ENCODE measurements at regions not wholly inside any gene's neighbourhood (a gene's known extent, or its start where the extent isn't known, plus 50 kb on each side); places are given as distances from the start of the nearest gene placed in this dataset.

DNA sequence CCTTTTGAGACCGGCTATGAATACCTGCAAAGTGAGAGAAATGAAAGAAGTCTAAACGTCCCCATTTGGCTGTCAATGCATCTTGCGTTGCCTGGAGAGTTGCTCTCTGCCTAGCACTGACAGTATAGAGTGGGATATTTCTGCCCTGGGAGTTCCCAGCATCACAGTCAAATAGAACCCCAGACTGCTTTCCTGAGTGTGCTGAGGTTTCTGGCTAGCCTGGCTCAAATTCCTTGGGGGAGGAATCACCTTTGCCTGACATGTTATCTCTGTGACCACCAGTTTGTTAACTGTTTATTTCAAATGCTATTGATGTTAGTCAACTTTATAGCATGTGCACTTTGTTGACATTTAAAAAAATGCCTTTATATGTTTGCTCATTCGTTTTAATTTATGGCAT is 212.0 kb upstream of the FAM78B start:
- intact Hi-C loops (cut with micrococcal nuclease): no loop called here
- Histone ChIP-seq H3K9ac (replicated peaks; ENCODE audit: extremely low read depth, insufficient read depth, low read length) (no peak overlapping the region), H3K4me1 (ENCODE audit: control insufficient read depth, extremely low read depth, insufficient read depth, low read length) (no peaks in the 10 kb centered on the region), H3K79me2 (ENCODE audit: control insufficient read depth, insufficient read depth, low read length) (no peaks in the 10 kb centered on the region), H3K9me1 (replicated peaks; ENCODE audit: control insufficient read depth, extremely low read depth, insufficient read depth, low read length) (no peaks in the 10 kb centered on the region), H3K4me3 (replicated peaks in 1 of 3; ENCODE audit: insufficient read depth in 1 of 3, low read depth in 1 of 3, low read length in 3 of 3) (no peak overlapping the region), H2AFZ (ENCODE audit: low read depth, low read length) (no peak overlapping the region), H3K36me3 (ENCODE audit: control insufficient read depth in 2 of 2, extremely low read depth in 1 of 2, insufficient read depth in 2 of 2, low read length in 2 of 2) (no peaks in the 10 kb centered on the region), H3K9me3 (replicated peaks; ENCODE audit: control insufficient read depth, insufficient read depth, low read length) (peaks cover 5% of the 10 kb centered on the region), H4K20me1 (replicated peaks; ENCODE audit: control insufficient read depth, extremely low read depth, insufficient read depth, low read length) (no peaks in the 10 kb centered on the region), H3K4me2 (ENCODE audit: insufficient read depth, low read length) (no peak overlapping the region), H3K27me3 (ENCODE audit: control insufficient read depth in 2 of 2, insufficient read depth in 2 of 2, low read length in 2 of 2) (no peaks in the 10 kb centered on the region), H3K27ac (ENCODE audit: insufficient read depth, low read depth, low read length) (no peak overlapping the region)
- dilution Hi-C loops (cut with MboI; ENCODE audit: extremely low pct_ligation_motif_present, low sequenced_read_pairs): no loop called here
- BruUV-seq (replicated peaks): no TSS peak
- CTCF ChIA-PET: no interaction called here
- no peak for FAIRE-seq
- TF ChIP-seq MAX (IDR thresholded peaks at IDR 0.05; ENCODE audit: insufficient read depth, insufficient read length) (no peak), MYC (IDR thresholded peaks at IDR 0.05; ENCODE audit: low read depth, low read length) (no peak), POLR2A (IDR thresholded peaks at IDR 0.05; ENCODE audit: low read depth, low read length) (no peak), EZH2 (IDR thresholded peaks at IDR 0.05; ENCODE audit: borderline replicate concordance, low read depth, low read length, severe bottlenecking) (no peak), JUN (IDR thresholded peaks at IDR 0.05; ENCODE audit: borderline replicate concordance, insufficient read depth, insufficient read length, low read depth) (no peak)
- TF ChIP-seq, protein P1, sequence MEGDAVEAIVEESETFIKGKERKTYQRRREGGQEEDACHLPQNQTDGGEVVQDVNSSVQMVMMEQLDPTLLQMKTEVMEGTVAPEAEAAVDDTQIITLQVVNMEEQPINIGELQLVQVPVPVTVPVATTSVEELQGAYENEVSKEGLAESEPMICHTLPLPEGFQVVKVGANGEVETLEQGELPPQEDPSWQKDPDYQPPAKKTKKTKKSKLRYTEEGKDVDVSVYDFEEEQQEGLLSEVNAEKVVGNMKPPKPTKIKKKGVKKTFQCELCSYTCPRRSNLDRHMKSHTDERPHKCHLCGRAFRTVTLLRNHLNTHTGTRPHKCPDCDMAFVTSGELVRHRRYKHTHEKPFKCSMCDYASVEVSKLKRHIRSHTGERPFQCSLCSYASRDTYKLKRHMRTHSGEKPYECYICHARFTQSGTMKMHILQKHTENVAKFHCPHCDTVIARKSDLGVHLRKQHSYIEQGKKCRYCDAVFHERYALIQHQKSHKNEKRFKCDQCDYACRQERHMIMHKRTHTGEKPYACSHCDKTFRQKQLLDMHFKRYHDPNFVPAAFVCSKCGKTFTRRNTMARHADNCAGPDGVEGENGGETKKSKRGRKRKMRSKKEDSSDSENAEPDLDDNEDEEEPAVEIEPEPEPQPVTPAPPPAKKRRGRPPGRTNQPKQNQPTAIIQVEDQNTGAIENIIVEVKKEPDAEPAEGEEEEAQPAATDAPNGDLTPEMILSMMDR (IDR thresholded peaks at IDR 0.05; ENCODE audit: extremely low read depth in 1 of 2, insufficient read depth in 1 of 2, low read depth in 1 of 2, low read length in 2 of 2): no peak
- POLR2A ChIA-PET: no interaction called here
- DNase-seq (ENCODE audit: low read depth, low spot score): no peak

- Histone ChIP-seq H3K79me2 (ENCODE audit: control insufficient read depth, insufficient read depth, low read length) (no peaks in the 10 kb centered on the region), H2AFZ (ENCODE audit: low read depth, low read length) (no peak overlapping the region), H3K27me3 (ENCODE audit: control insufficient read depth in 2 of 2, insufficient read depth in 2 of 2, low read length in 2 of 2) (no peaks in the 10 kb centered on the region), H3K9me3 (replicated peaks; ENCODE audit: control insufficient read depth, insufficient read depth, low read length) (peaks cover 2% of the 10 kb centered on the region), H3K4me2 (ENCODE audit: insufficient read depth, low read length) (no peak overlapping the region), H3K4me3 (replicated peaks in 1 of 3; ENCODE audit: insufficient read depth in 1 of 3, low read depth in 1 of 3, low read length in 3 of 3) (no peak overlapping the region), H3K36me3 (ENCODE audit: control insufficient read depth in 2 of 2, extremely low read depth in 1 of 2, insufficient read depth in 2 of 2, low read length in 2 of 2) (no peaks in the 10 kb centered on the region), H4K20me1 (replicated peaks; ENCODE audit: control insufficient read depth, extremely low read depth, insufficient read depth, low read length) (no peaks in the 10 kb centered on the region), H3K9me1 (replicated peaks; ENCODE audit: control insufficient read depth, extremely low read depth, insufficient read depth, low read length) (no peaks in the 10 kb centered on the region), H3K4me1 (ENCODE audit: control insufficient read depth, extremely low read depth, insufficient read depth, low read length) (no peaks in the 10 kb centered on the region), H3K9ac (replicated peaks; ENCODE audit: extremely low read depth, insufficient read depth, low read length) (no peak overlapping the region), H3K27ac (ENCODE audit: insufficient read depth, low read depth, low read length) (no peak overlapping the region)
- POLR2A ChIA-PET: no interaction called here
- DNase-seq (ENCODE audit: low read depth, low spot score) (no peak), FAIRE-seq (no peak)
- TF ChIP-seq MAX (IDR thresholded peaks at IDR 0.05; ENCODE audit: insufficient read depth, insufficient read length) (no peak), MYC (IDR thresholded peaks at IDR 0.05; ENCODE audit: low read depth, low read length) (no peak), EZH2 (IDR thresholded peaks at IDR 0.05; ENCODE audit: borderline replicate concordance, low read depth, low read length, severe bottlenecking) (no peak), POLR2A (IDR thresholded peaks at IDR 0.05; ENCODE audit: low read depth, low read length) (no peak), FOS (IDR thresholded peaks at IDR 0.05; ENCODE audit: borderline replicate concordance, insufficient read depth, low read length) (no peak), JUN (IDR thresholded peaks at IDR 0.05; ENCODE audit: borderline replicate concordance, insufficient read depth, insufficient read length, low read depth) (no peak), POLR2AphosphoS5 (IDR thresholded peaks at IDR 0.05; ENCODE audit: insufficient read depth, low read depth, low read length) (no peak), GATA2 (IDR thresholded peaks at IDR 0.05; ENCODE audit: insufficient read depth, insufficient read length, low read depth, low read length) (no peak)
- TF ChIP-seq, protein P1 (IDR thresholded peaks at IDR 0.05; ENCODE audit: extremely low read depth in 1 of 2, insufficient read depth in 1 of 2, low read depth in 1 of 2, low read length in 2 of 2): no peak
- CTCF ChIA-PET: no interaction called here
- no TSS peak for BruUV-seq (replicated peaks)
- dilution Hi-C loops (cut with MboI; ENCODE audit: extremely low pct_ligation_motif_present, low sequenced_read_pairs): no loop called here
- intact Hi-C loops (cut with micrococcal nuclease): no loop called here
Measured at GRCh38 chr1:166379447-166379846, 212.6 kb upstream of the FAM78B start.

Measured in endothelial cell of umbilical vein (primary cell).